ENCODE measurements at regions not wholly inside any gene's neighbourhood (a gene's known extent, or its start where the extent isn't known, plus 50 kb on each side); places are given as distances from the start of the nearest gene placed in this dataset.

DNA sequence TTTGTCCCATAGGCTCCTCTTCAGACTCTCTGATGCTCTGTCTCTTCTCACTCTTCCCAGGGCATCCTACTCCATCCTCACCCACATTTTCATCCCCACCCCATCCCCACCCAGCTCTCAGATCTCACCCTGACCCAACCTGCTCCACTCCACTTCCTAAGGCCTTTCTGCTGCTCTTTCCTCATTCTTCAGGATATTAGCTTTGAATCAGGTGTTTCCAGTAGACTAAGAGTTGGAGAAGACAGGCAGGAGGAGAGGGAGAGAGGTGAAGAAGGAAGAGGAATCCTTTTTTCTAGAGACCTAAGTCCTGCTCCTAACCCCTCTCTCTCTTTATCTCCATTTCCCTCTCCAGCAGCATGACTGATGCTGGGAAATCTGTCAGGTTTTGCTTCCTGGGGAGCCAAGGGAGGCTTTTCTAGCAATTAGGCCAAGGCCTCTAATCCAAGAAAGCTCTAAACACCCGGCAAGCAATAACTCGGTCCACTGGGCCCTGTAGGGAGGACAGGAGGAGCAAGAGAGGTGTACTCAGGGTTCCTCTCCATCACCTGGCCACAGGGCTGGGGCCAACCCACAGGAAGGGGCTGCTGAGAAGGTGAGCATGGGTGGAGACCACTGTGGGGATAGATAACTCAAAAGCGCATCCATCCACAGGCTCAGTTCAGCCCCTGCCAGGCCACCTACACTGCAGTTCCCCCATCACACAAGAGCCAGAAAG, 133.3 kb downstream of the TMEM132E start:
- Histone ChIP-seq H3K9me3 (ENCODE audit: control insufficient read depth, low read length) (no peaks in the 10 kb centered on the region), H3K27me3 (ENCODE audit: control insufficient read depth, insufficient read depth, low read length) (peaks cover 4% of the 10 kb centered on the region), H3K4me3 (ENCODE audit: low read length) (no peak overlapping the region), H3K36me3 (ENCODE audit: control insufficient read depth, insufficient read depth, low read length) (no peaks in the 10 kb centered on the region), H3K4me1 (ENCODE audit: control insufficient read depth, insufficient read depth, low read length) (no peaks in the 10 kb centered on the region), H3K9ac (ENCODE audit: low read length) (no peak overlapping the region)

DNA sequence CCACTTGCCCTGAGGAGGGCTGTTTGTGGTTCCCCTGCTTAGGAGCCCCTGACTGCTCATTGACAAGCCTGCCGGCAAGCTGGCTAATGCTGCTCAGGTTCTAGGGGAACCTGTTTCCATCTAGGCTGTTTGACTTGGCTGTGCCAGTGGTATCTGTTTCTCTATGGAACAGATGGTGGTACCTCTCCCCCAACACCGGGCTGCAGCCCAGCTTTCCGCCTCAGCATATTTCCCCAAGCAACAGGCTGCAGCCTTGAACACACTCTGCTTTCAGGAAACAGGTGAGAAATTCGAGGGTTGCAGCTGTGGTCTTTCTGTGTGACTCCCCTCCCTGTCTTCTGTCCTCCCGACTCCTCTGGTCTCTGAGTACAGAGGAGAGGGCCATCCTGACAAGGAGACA, 132.3 kb downstream of the TMEM132E start:
- no peak overlapping the region for H3K9ac ChIP-seq (ENCODE audit: low read length)
- no peaks in the 10 kb centered on the region for H3K4me1 ChIP-seq (ENCODE audit: control insufficient read depth, insufficient read depth, low read length)
- peaks cover 4% of the 10 kb centered on the region for H3K27me3 ChIP-seq (ENCODE audit: control insufficient read depth, insufficient read depth, low read length)
- no peaks in the 10 kb centered on the region for H3K9me3 ChIP-seq (ENCODE audit: control insufficient read depth, low read length)
- H3K4me3 ChIP-seq (ENCODE audit: low read length) = no peak overlapping the region
- H3K36me3 ChIP-seq (ENCODE audit: control insufficient read depth, insufficient read depth, low read length) = no peaks in the 10 kb centered on the region

DNA sequence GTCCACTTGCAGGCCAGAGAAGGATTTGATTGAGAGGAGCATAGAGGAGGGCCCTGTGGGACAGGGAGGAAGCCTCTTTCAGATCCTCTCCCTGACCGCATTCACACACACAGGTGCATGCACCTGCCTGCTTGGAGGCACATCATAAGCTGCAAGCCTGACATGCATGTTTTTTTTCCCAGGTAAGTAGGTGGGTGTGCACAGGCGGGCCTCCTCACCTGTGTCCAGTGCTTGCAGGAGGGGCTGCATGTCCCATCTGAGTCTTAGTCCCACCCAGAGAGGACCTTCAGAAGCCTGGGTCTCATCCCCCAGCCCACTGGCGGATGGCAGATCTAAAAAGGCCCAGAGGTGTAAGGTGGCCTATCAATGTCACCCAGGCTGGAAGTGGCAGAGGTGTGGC, 130.8 kb downstream of the TMEM132E start:
- peaks cover 4% of the 10 kb centered on the region for H3K27me3 ChIP-seq (ENCODE audit: control insufficient read depth, insufficient read depth, low read length)
- no peaks in the 10 kb centered on the region for H3K36me3 ChIP-seq (ENCODE audit: control insufficient read depth, insufficient read depth, low read length)
- no peaks in the 10 kb centered on the region for H3K4me1 ChIP-seq (ENCODE audit: control insufficient read depth, insufficient read depth, low read length)
- H3K9me3 ChIP-seq (ENCODE audit: control insufficient read depth, low read length) = no peaks in the 10 kb centered on the region
- no peak overlapping the region for H3K4me3 ChIP-seq (ENCODE audit: low read length)
- H3K9ac ChIP-seq (ENCODE audit: low read length) = no peak overlapping the region

DNA sequence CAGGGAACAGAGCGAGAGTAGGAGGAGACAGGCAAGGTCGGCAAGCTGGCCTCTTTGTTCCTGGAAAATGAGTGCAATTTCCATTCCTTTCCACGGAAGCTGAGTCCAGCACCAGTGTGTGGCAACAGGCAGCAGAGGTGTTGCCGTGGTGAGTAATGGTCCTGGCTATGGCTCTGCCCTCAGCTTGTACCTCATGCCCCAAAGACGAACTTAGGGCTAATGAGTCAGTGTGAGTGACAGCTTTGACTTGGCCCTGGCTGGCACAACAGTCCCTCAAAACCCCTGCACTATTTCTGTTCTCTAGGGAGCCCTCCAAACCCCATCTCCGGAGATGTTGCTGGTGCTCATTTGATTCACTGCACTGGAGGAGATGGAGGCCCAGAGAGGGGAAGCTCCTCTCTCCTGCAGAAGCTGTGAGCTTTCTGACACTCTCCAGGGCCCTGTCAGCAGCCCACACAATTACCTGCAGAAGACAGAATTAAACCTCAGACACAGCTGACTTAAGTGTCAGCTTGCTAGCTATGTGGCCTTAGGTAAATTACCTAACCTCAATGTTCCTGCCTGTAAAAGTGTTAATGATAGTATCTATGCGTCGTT, 129.9 kb downstream of the TMEM132E start:
- Histone ChIP-seq H3K9ac (ENCODE audit: low read length) (no peak overlapping the region), H3K9me3 (ENCODE audit: control insufficient read depth, low read length) (no peaks in the 10 kb centered on the region), H3K27me3 (ENCODE audit: control insufficient read depth, insufficient read depth, low read length) (peaks cover 4% of the 10 kb centered on the region), H3K36me3 (ENCODE audit: control insufficient read depth, insufficient read depth, low read length) (no peaks in the 10 kb centered on the region), H3K4me1 (ENCODE audit: control insufficient read depth, insufficient read depth, low read length) (no peaks in the 10 kb centered on the region), H3K4me3 (ENCODE audit: low read length) (no peak overlapping the region)

DNA sequence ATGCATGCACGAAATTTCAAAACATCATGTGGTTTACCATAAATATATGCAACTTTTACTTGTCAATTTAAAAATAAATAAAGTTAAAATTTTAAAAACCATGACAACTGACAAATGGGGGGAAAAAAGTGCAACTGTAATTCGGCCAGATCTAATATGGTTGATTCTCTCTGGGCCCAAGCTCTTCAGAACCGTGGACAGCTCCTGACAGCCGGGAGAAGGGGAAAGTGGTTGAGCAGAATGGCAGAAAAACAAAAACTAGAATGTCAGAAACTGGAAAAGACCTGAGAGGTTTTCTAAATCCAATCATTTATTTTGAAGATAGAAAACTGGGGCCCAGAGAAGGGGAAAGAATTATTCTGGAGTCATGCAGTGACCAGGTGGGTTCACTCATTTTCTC, 126.6 kb downstream of the TMEM132E start:
- no peak overlapping the region for H3K4me3 ChIP-seq (ENCODE audit: low read length)
- H3K27me3 ChIP-seq (ENCODE audit: control insufficient read depth, insufficient read depth, low read length) = no peaks in the 10 kb centered on the region
- no peaks in the 10 kb centered on the region for H3K36me3 ChIP-seq (ENCODE audit: control insufficient read depth, insufficient read depth, low read length)
- H3K9me3 ChIP-seq (ENCODE audit: control insufficient read depth, low read length) = no peaks in the 10 kb centered on the region
- H3K9ac ChIP-seq (ENCODE audit: low read length) = no peak overlapping the region
- no peaks in the 10 kb centered on the region for H3K4me1 ChIP-seq (ENCODE audit: control insufficient read depth, insufficient read depth, low read length)

DNA sequence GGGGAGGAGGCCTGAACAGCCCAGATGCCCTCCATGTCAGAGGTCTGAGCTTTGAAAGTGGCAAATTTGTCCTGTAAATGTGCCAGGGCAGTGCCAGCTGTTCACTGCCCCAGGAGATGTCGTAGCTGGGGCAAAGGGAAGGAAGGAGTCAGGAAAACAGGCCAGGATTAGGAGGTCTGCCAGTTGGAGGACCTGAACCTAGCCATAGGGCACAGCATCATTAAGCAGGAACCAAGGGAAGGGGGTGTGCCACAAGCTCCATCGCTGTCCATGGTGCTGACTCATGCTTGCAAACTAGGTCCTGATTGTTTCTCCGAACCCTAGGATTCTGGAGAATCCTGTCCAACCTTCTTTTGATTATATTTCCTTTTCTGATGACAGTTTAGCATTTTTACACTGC, 124.2 kb downstream of the TMEM132E start:
- H3K4me3 ChIP-seq (ENCODE audit: low read length) = no peak overlapping the region
- H3K9ac ChIP-seq (ENCODE audit: low read length) = no peak overlapping the region
- no peaks in the 10 kb centered on the region for H3K27me3 ChIP-seq (ENCODE audit: control insufficient read depth, insufficient read depth, low read length)
- no peaks in the 10 kb centered on the region for H3K4me1 ChIP-seq (ENCODE audit: control insufficient read depth, insufficient read depth, low read length)
- H3K9me3 ChIP-seq (ENCODE audit: control insufficient read depth, low read length) = no peaks in the 10 kb centered on the region
- no peaks in the 10 kb centered on the region for H3K36me3 ChIP-seq (ENCODE audit: control insufficient read depth, insufficient read depth, low read length)

DNA sequence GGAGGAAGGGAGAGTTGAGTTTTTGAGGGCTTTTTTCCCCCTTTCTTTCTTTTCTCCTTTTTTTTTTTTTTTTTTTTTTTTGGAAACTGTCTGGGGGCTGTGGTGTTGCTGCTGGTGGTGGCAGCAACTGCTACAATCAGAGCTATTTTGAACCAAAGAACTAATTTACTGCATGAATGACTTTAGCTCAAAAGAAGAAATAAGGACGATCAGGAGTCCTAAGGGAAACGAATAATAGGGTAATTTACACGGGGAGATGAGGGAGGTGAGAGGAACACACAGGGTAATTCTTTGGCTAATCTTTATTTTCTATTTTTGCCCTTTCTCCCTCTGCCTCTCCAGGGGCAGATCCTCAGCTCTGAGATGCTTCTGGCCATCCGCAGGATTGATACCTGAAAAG, 119.8 kb downstream of the TMEM132E start:
- Histone ChIP-seq H3K9ac (ENCODE audit: low read length) (no peak overlapping the region), H3K27me3 (ENCODE audit: control insufficient read depth, insufficient read depth, low read length) (no peaks in the 10 kb centered on the region), H3K36me3 (ENCODE audit: control insufficient read depth, insufficient read depth, low read length) (no peaks in the 10 kb centered on the region), H3K4me1 (ENCODE audit: control insufficient read depth, insufficient read depth, low read length) (no peaks in the 10 kb centered on the region), H3K9me3 (ENCODE audit: control insufficient read depth, low read length) (no peaks in the 10 kb centered on the region), H3K4me3 (ENCODE audit: low read length) (no peak overlapping the region)

DNA sequence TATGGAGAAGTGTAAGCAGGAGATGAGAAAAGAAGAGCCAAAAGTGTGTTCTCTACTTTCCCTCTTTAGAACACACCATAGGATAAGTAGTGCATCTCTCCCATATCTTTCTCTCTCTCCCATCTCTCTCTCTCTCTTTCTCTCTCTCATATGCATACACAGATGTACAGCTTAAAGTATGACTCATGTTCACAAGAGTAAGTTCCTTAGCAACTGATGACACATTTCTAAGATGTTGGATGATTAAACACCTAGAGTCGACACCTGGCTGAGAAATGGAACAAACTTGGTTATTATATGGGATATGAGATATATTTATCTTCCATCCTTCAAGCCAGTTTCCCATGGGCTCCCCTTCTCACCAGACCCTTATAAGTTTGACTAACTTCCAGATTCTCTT, 113.5 kb downstream of the TMEM132E start:
- Histone ChIP-seq H3K4me1 (ENCODE audit: control insufficient read depth, insufficient read depth, low read length) (no peaks in the 10 kb centered on the region), H3K36me3 (ENCODE audit: control insufficient read depth, insufficient read depth, low read length) (no peaks in the 10 kb centered on the region), H3K9me3 (ENCODE audit: control insufficient read depth, low read length) (no peaks in the 10 kb centered on the region), H3K4me3 (ENCODE audit: low read length) (no peak overlapping the region), H3K27me3 (ENCODE audit: control insufficient read depth, insufficient read depth, low read length) (no peaks in the 10 kb centered on the region), H3K9ac (ENCODE audit: low read length) (no peak overlapping the region)

Measured in mucosa of stomach (tissue), 1 donor.